A172 (cell line): ENCODE measurements at regions not wholly inside any gene's neighbourhood (a gene's known extent, or its start where the extent isn't known, plus 50 kb on each side); places are given as distances from the start of the nearest gene placed in this dataset.

Source experiments
- DNase-seq: peaks from one replicate; pipeline ENCODE4 v3.0.0-alpha.2; 2015; ENCODE audit warnings: low spot score

GRCh38 chr5:129821477-129822131 is 73.7 kb downstream of the MINAR2 start:
- no peak for DNase-seq

GRCh38 chr5:129830288-129830687 is 74.0 kb upstream of the CHSY3 start:
- no peak for DNase-seq

GRCh38 chr5:129836321-129836720 is 67.9 kb upstream of the CHSY3 start:
- DNase-seq = no peak

GRCh38 chr5:129844764-129845163 is 59.5 kb upstream of the CHSY3 start:
- no peak for DNase-seq

GRCh38 chr5:129852747-129853352 is 51.4 kb upstream of the CHSY3 start:
- DNase-seq = peak; percentile 58

GRCh38 chr5:129853588-129853987 is 50.7 kb upstream of the CHSY3 start:
- no peak for DNase-seq
